EH (cell line): ENCODE measurements at regions not wholly inside any gene's neighbourhood (a gene's known extent, or its start where the extent isn't known, plus 50 kb on each side); places are given as distances from the start of the nearest gene placed in this dataset.

Experiments used
- DNase-seq: peaks from one replicate; pipeline ENCODE4 v3.0.0-alpha.2; 2015; ENCODE audit warnings: low read depth

- DNase-seq = no peak
Observed at GRCh38 chr11:134574425-134574824, 162.4 kb upstream of the B3GAT1 start.

GRCh38 chr11:134573857-134574256, 161.8 kb upstream of the B3GAT1 start:
- no peak for DNase-seq

GRCh38 chr11:134572741-134573675, 161.0 kb upstream of the B3GAT1 start:
- no peak for DNase-seq

- DNase-seq = no peak
Observed at GRCh38 chr11:134571301-134571700, 159.3 kb upstream of the B3GAT1 start.

GRCh38 chr11:134569195-134569594, 157.2 kb upstream of the B3GAT1 start:
- no peak for DNase-seq

GRCh38 chr11:134566311-134566710, 154.3 kb upstream of the B3GAT1 start:
- no peak for DNase-seq

- DNase-seq = no peak
Observed at GRCh38 chr11:134565343-134565891, 153.4 kb upstream of the B3GAT1 start.

- no peak for DNase-seq
Observed at GRCh38 chr11:134564472-134565200, 152.6 kb upstream of the B3GAT1 start.

- no peak for DNase-seq
Observed at GRCh38 chr11:134562941-134563471, 151.0 kb upstream of the B3GAT1 start.

- DNase-seq = no peak
Observed at GRCh38 chr11:134562196-134562595, 150.2 kb upstream of the B3GAT1 start.

GRCh38 chr11:134561331-134561720, 149.3 kb upstream of the B3GAT1 start:
- DNase-seq = no peak

GRCh38 chr11:134560566-134561330, 148.7 kb upstream of the B3GAT1 start:
- no peak for DNase-seq

- DNase-seq = no peak
Observed at GRCh38 chr11:134560066-134560465, 148.0 kb upstream of the B3GAT1 start.

- no peak for DNase-seq
Observed at GRCh38 chr11:134559602-134559962, 147.5 kb upstream of the B3GAT1 start.

- DNase-seq = no peak
Observed at GRCh38 chr11:134558916-134559601, 147.0 kb upstream of the B3GAT1 start.

GRCh38 chr11:134558258-134558835, 146.3 kb upstream of the B3GAT1 start:
- no peak for DNase-seq

GRCh38 chr11:134557571-134558257, 145.7 kb upstream of the B3GAT1 start:
- no peak for DNase-seq

GRCh38 chr11:134556186-134556585, 144.1 kb upstream of the B3GAT1 start:
- no peak for DNase-seq

- DNase-seq = no peak
Observed at GRCh38 chr11:134555510-134555909, 143.5 kb upstream of the B3GAT1 start.

- DNase-seq = no peak
Observed at GRCh38 chr11:134554861-134555260, 142.8 kb upstream of the B3GAT1 start.
